Activated CD8-positive, alpha-beta memory T cell treated with anti-CD3 and anti-CD28 coated beads for 1 hour (primary cell): ENCODE measurements at regions not wholly inside any gene's neighbourhood (a gene's known extent, or its start where the extent isn't known, plus 50 kb on each side); places are given as distances from the start of the nearest gene placed in this dataset.
"Not testable (repeated sequence)": the region's sequence is repeated elsewhere in the genome, so short reads cannot be mapped to it uniquely, and the experiment has no call there.

Experiments
- DNase-seq, 2 donors: peaks; one replicate each; pipeline ENCODE4 v3.0.0-alpha.2; 2020; ENCODE audit warnings: low read depth in 1 of 2; ENCODE audit errors: extremely low read depth in 1 of 2

GRCh38 chr5:164237486-164237885 is 732.1 kb downstream of the MAT2B start:
- no peak for DNase-seq

DNA sequence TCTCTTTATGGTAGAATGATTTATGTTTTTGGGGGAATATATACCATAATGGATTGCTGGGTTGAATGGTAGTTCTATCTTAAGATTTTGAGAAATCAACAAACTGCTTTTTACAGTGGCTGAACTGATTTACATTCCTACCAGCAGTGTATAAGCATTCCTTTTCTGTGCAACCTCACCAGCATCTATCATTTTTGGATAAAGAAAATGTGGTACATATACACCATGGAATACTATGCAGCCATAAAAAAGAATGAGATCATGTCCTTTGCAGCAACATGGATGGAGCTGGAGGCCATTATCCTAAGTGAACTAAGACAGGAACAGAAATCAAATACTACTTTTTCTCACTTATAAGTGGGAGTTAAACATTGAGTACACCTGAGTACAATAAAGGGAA is 746.4 kb downstream of the MAT2B start:
- DNase-seq: not testable (repeated sequence)

GRCh38 chr5:164253764-164254163 is 748.3 kb downstream of the MAT2B start:
- DNase-seq: no peak

GRCh38 chr5:164255598-164256213 is 750.3 kb downstream of the MAT2B start:
- DNase-seq: no peak

DNA sequence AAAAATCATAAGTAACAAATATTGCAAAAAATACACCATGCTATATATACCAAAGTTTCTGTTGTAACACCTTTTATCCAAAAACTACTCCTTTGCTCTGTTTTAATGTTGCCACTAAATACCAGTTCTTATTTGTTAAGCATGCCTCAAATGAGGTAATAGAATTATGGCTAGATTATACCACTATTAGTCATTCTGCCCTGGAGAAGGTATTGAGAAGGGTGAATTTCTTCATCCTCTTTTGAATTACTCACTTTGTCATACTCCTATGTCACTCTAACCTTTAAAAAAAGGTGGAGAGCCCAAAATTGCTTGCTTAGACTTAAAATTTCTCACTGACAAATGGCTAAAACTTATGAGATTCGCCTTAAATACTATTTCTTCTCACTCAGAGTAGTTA is 750.9 kb downstream of the MAT2B start:
- DNase-seq: no peak

GRCh38 chr5:164256954-164257353 is 751.5 kb downstream of the MAT2B start:
- DNase-seq: no peak

DNA sequence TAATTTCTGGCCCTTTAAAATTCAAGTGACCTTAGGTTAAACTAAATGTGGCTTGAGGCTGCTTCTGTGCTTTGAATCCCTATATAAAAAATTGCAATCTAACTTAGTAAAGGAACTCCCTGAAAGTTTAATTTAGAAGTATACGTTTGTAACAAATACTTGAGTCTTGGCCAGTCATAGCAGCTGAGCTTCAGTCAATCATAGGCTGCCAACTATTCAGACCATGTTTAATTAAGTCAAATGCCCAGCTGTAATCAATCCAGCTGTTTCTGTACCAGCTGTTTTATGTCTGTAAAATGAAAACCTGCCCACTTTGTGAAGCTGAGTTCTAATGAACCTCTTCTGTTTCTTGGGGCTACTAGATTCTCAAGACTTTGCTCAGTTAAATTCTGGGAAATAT is 760.1 kb downstream of the MAT2B start:
- no peak for DNase-seq

GRCh38 chr5:164266571-164266970 is 761.2 kb downstream of the MAT2B start:
- no peak for DNase-seq

DNA sequence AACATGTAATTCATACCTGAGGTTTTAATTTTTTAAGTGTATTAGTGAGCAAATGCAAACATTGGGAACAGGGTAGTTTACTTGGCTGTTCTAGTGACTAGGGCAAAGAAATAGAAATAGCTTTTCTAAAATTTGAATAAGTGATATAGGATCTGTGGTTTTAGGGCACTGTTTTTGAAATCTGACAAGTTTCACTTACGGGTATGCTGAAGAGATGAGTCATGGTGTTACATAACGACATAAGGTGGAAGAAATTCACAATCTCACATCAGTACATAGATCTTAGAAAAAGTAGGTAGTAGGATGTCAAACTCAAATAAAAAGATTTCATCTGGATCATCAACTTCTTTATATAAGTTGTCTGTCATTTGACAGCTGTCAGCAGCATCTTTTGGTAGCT is 772.3 kb downstream of the MAT2B start:
- DNase-seq: no peak

DNA sequence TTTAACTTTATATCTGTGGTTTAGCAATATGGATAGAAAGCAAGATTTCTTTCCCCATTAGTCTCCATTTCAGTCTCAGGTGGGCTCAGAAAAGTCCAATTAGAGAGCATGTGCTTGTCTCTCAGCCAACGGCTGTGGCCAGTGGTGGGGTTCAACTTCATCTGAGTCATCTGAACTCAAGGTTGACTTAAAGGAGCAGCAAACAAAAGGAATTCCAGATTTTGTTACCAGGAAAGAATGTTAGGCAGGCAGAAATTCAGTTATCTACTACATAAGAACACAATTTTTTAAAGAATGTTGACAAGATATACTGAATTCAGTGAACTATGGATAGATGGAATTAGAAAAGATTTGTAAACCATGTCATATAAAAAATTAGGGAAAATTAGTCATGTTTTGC is 784.1 kb downstream of the MAT2B start:
- no peak for DNase-seq

DNA sequence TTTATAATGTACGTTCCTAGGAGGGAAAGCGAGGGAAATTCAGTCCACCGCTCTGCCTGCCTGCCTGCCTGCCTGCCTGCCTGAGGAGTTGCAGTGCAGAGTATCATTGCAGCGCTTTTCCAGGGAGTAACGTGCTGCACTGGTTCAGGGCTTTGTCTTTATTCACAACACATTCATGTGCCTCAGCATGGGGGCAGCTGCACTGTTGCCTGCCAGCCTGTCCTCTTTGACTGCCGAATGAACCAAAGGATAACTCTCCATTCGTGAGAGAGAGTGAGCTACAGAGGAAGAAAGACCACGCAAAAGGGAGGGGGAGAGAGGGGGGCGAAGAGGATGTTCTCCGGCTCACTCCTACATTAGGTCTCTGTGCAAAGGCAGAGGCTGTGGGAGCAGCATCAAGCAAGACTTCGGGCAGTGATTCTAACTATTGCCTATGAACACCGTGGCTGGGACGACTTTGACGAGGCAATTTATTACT is 791.2 kb downstream of the MAT2B start:
- no peak for DNase-seq

- no peak for DNase-seq
Measured at GRCh38 chr5:164298165-164298564, 792.7 kb downstream of the MAT2B start.

GRCh38 chr5:164300295-164300694 is 794.9 kb downstream of the MAT2B start:
- no peak for DNase-seq

GRCh38 chr5:164301136-164301535 is 795.7 kb downstream of the MAT2B start:
- DNase-seq: no peak

DNA sequence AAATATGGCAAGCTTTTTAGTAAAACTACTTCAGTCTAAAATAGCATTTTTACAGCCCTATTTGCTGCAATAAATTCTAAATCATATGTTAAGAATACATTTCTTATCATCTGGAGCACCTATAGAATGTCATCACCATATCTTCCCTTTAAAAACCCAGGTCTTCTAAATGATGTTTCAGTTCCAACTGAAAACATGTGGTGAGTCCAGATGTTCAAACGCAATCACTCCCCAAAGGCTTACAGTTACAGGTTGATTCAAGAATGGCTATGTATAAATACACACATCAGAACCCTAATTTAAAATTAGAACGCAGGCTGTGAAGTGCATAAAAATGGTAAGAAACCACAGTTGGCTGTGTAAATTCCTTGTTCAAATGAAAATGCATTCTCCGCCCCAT is 796.3 kb downstream of the MAT2B start:
- DNase-seq: no peak

- DNase-seq: no peak
Measured at GRCh38 chr5:164302533-164303235, 797.3 kb downstream of the MAT2B start.

DNA sequence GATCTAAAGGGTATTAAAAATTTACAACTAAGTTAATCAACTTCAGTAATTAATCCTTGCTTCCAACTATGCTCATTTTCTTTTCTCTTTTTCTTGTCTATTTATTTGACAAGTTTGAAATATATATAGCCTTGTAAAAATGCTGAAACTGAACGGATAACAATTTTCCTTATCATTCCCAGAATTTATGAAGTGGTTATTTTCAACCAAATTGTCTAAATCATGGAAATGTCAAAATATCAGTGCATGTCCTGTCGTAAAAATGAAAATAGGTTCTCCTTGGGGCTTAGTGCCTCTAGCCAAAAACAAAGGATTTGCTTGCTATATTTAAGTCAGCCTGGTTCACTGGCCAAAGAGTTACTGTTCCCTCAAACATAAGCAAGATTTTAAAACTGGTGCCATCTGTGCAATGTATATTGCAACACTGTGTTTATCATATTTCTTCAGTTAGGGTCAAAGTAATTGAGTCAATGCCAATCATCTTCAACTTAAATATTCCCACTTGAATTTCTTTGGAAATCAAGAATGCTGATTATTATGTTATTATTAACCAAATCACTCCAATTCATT is 798.3 kb downstream of the MAT2B start:
- DNase-seq: no peak

GRCh38 chr5:164306662-164307061 is 801.2 kb downstream of the MAT2B start:
- no peak for DNase-seq

GRCh38 chr5:164312801-164313200 is 807.4 kb downstream of the MAT2B start:
- no peak for DNase-seq

DNA sequence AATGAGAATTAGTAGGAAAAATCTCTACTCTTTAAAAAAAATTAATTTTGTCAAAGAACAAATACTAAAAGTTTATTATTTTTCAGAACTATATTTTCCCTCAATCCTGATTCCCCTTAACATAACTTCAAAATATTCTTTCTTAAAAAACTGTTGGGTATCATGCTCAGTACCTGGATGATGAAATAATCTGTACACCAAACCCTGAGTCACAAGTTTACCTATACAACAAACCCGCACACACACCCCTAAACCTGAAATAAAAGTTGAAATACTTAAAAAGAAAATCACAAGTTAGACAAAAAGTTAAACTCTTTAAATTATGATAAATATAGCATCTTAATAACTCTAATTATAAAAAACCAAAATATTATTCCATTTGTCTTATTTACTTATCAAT is 812.3 kb downstream of the MAT2B start:
- no peak for DNase-seq

GRCh38 chr5:164319161-164319560 is 813.7 kb downstream of the MAT2B start:
- DNase-seq: no peak

- DNase-seq: no peak
Measured at GRCh38 chr5:164324239-164324638, 818.8 kb downstream of the MAT2B start.
